ENCODE measurements at regions not wholly inside any gene's neighbourhood (a gene's known extent, or its start where the extent isn't known, plus 50 kb on each side); places are given as distances from the start of the nearest gene placed in this dataset.

DNA sequence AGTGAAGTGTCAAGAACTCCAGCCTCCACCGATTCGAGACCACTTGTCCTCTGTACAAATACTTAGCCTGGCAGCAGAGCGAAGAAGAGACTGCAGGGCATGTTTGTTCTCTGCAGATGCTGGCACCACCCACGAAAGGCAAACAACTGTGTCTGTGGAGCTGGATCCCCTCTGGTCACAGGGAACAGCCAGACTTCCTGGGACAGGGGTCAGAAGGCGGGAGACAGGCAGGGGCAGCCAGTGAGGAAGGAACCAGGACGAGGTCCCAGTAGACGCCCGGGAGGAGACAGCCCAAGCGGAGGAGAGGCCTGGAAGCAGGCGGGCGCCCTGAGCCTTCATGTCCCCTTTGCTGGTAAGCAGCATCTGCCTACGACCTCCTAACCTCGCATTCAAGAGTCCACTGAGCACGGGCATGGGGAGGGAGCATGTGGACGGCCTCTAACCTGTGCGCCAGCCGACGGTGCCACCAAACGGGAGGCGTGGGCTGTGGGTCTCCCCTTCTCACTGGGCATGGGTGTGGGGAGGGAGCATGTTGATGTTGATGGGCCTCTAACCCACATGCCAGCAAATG, 265.5 kb downstream of the DLL1 start:
- no peak overlapping the region; the same call in 1 of the 2 replicates for H4K8ac ChIP-seq (ENCODE audit: extremely low read depth, insufficient read depth, low read length)
- no peak overlapping the region for H2BK120ac ChIP-seq (replicated peaks; ENCODE audit: low read depth, low read length)
- H3K18ac ChIP-seq (ENCODE audit: extremely low read depth, low read length): no peak overlapping the region
- no peaks in the 10 kb centered on the region; a peak in 2 of 7 replicates for H3K27me3 ChIP-seq (replicated peaks in 1 of 4; ENCODE audit: control insufficient read depth in 3 of 4, extremely low read depth in 1 of 4, insufficient read depth in 3 of 4, low read length in 3 of 4)
- no peaks in the 10 kb centered on the region for H3K23me2 ChIP-seq (ENCODE audit: low read depth, low read length)
- H2BK5ac ChIP-seq (ENCODE audit: low read depth, low read length): peak overlapping the region; percentile 56; the same call in 1 of the 2 replicates
- ChIA-PET POLR2A (ENCODE audit: partially characterized antibody) (no interaction called here), CTCF (ENCODE audit: partially characterized antibody) (no interaction called here)
- no peaks in the 10 kb centered on the region for H4K20me1 ChIP-seq (replicated peaks in 1 of 2; ENCODE audit: control insufficient read depth in 1 of 2, insufficient read depth in 2 of 2, low read length in 2 of 2)
- H3K4me2 ChIP-seq (ENCODE audit: insufficient read depth in 1 of 2, low read depth in 2 of 2, low read length in 2 of 2): no peak overlapping the region
- no peak overlapping the region for H3K4ac ChIP-seq (replicated peaks; ENCODE audit: insufficient read length, low read depth, low read length)
- no peaks in the 10 kb centered on the region for H3K36me3 ChIP-seq (ENCODE audit: control insufficient read depth in 2 of 4, insufficient read depth in 4 of 4, low read length in 3 of 4)
- no peak overlapping the region for H3K9ac ChIP-seq (replicated peaks in 1 of 4; ENCODE audit: extremely low read depth in 1 of 4, low read depth in 3 of 4, low read length in 3 of 4)
- FAIRE-seq: no peak
- TF ChIP-seq CTCF (IDR thresholded peaks at IDR 0.05; ENCODE audit: control extremely low read depth in 1 of 3, insufficient read depth in 1 of 3, low read depth in 1 of 3, low read length in 3 of 3) (no peak), E2F6 (IDR thresholded peaks at IDR 0.05) (0 out of 2 replicates have a peak, but pooled peaks have one; percentile 15)
- H2AK5ac ChIP-seq (ENCODE audit: low read depth, low read length): no peak overlapping the region
- no peak overlapping the region for H3K4me3 ChIP-seq (ENCODE audit: extremely low read depth in 1 of 4, insufficient read depth in 2 of 4, low read depth in 3 of 4, low read length in 4 of 4)
- no peaks in the 10 kb centered on the region for H3K79me1 ChIP-seq (ENCODE audit: low read depth, low read length)
- WGBS, 2 experiments (ENCODE audit: extremely low coverage in 1 of 2, insufficient coverage in 1 of 2, insufficient read length in 1 of 2, insufficient replicate concordance in 2 of 2, low coverage in 1 of 2, low lambda C conversion rate in 2 of 2, missing lambda C conversion rate in 1 of 2): 76% methylated on average over 15 of the region's 20 CpGs; no CpG with 5 or more reads in 1 of the 2 experiments
- H3K27ac ChIP-seq (ENCODE audit: low read depth, low read length): no peak overlapping the region
- no peak for DNase-seq (ENCODE audit: low read depth in 1 of 2, low spot score in 2 of 2)
- H2BK12ac ChIP-seq (ENCODE audit: low read depth, low read length): peak overlapping the region; percentile 92; the same call in 1 of the 2 replicates
- peak overlapping the region; percentile 46 for H4K91ac ChIP-seq (replicated peaks; ENCODE audit: insufficient read length, low read length)
- no peaks in the 10 kb centered on the region for H3K79me2 ChIP-seq (ENCODE audit: control insufficient read depth in 1 of 2, insufficient read depth in 2 of 2, low read length in 2 of 2)
- H3K4me1 ChIP-seq (replicated peaks in 1 of 4; ENCODE audit: control insufficient read depth in 3 of 4, insufficient read depth in 4 of 4, low read length in 3 of 4): peaks cover 0 to 9% (median 0%) of the 10 kb centered on the region in 4 experiments; a peak in 2 of 7 replicates
- no peak overlapping the region for H3K56ac ChIP-seq (replicated peaks; ENCODE audit: insufficient read length, low read depth, low read length)
- H3K14ac ChIP-seq (ENCODE audit: insufficient read length): no peak overlapping the region
- H3K9me3 ChIP-seq (ENCODE audit: insufficient read depth in 2 of 2, low read depth in 1 of 2, low read length in 1 of 2): no peaks in the 10 kb centered on the region; a peak in 1 of 4 replicates
- 0 out of 2 replicates have a peak overlapping the region, but pooled peaks have one; percentile 72 for H2BK20ac ChIP-seq (ENCODE audit: low read length)
- H2AFZ ChIP-seq (ENCODE audit: low read length): no peak overlapping the region
- H4K5ac ChIP-seq (ENCODE audit: insufficient read length, low read depth, low read length): no peak overlapping the region
- no peak overlapping the region for H2BK15ac ChIP-seq (ENCODE audit: low read length)
- no peak overlapping the region for H3K23ac ChIP-seq (ENCODE audit: insufficient read length)

All from H1 (cell line).